ENCODE measurements at regions not wholly inside any gene's neighbourhood (a gene's known extent, or its start where the extent isn't known, plus 50 kb on each side); places are given as distances from the start of the nearest gene placed in this dataset.
"Not testable (repeated sequence)": the region's sequence is repeated elsewhere in the genome, so short reads cannot be mapped to it uniquely, and the experiment has no call there.

- Histone ChIP-seq H3K36me3 (ENCODE audit: insufficient read depth, low read length) (no peaks in the 10 kb centered on the region), H3K4me1 (ENCODE audit: insufficient read depth, low read length) (no peaks in the 10 kb centered on the region), H3K9ac (ENCODE audit: low read length) (no peak overlapping the region), H3K9me3 (ENCODE audit: low read length) (no peaks in the 10 kb centered on the region), H3K27ac (ENCODE audit: low read depth, low read length) (no peak overlapping the region), H3K27me3 (ENCODE audit: control insufficient read depth in 1 of 2, insufficient read depth in 2 of 2, low read length in 2 of 2) (no peaks in the 10 kb centered on the region), H3K4me3 (ENCODE audit: low read depth in 1 of 2, low read length in 2 of 2) (no peak overlapping the region)
Measured at GRCh38 chr10:109317746-109318366, 605.5 kb downstream of the XPNPEP1 start.

GRCh38 chr10:109314016-109314415, 609.3 kb downstream of the XPNPEP1 start:
- not testable (repeated sequence) for H3K4me1 ChIP-seq (ENCODE audit: insufficient read depth, low read length)

GRCh38 chr10:109312555-109312954, 610.8 kb downstream of the XPNPEP1 start:
- H3K4me3 ChIP-seq (ENCODE audit: low read depth in 1 of 2, low read length in 2 of 2); H3K4me1 ChIP-seq (ENCODE audit: insufficient read depth, low read length); H3K27ac ChIP-seq (ENCODE audit: low read depth, low read length); H3K9me3 ChIP-seq (ENCODE audit: low read length); H3K9ac ChIP-seq (ENCODE audit: low read length); H3K36me3 ChIP-seq (ENCODE audit: insufficient read depth, low read length); H3K27me3 ChIP-seq (ENCODE audit: control insufficient read depth in 1 of 2, insufficient read depth in 2 of 2, low read length in 2 of 2): not testable (repeated sequence)

More at GRCh38 chr10:109314016-109314415, 609.3 kb downstream of the XPNPEP1 start:
- H3K36me3 ChIP-seq (ENCODE audit: insufficient read depth, low read length); H3K9ac ChIP-seq (ENCODE audit: low read length); H3K4me3 ChIP-seq (ENCODE audit: low read depth in 1 of 2, low read length in 2 of 2); H3K27me3 ChIP-seq (ENCODE audit: control insufficient read depth in 1 of 2, insufficient read depth in 2 of 2, low read length in 2 of 2); H3K9me3 ChIP-seq (ENCODE audit: low read length); H3K27ac ChIP-seq (ENCODE audit: low read depth, low read length): not testable (repeated sequence)

GRCh38 chr10:109308971-109309370, 614.3 kb downstream of the XPNPEP1 start:
- H3K27me3 ChIP-seq (ENCODE audit: control insufficient read depth in 1 of 2, insufficient read depth in 2 of 2, low read length in 2 of 2) = no peaks in the 10 kb centered on the region
- H3K4me3 ChIP-seq (ENCODE audit: low read depth in 1 of 2, low read length in 2 of 2) = no peak overlapping the region
- H3K9me3 ChIP-seq (ENCODE audit: low read length) = no peaks in the 10 kb centered on the region
- H3K27ac ChIP-seq (ENCODE audit: low read depth, low read length) = no peak overlapping the region
- H3K9ac ChIP-seq (ENCODE audit: low read length) = no peak overlapping the region
- H3K4me1 ChIP-seq (ENCODE audit: insufficient read depth, low read length) = peaks cover 18% of the 10 kb centered on the region
- no peaks in the 10 kb centered on the region for H3K36me3 ChIP-seq (ENCODE audit: insufficient read depth, low read length)

- peaks cover 18% of the 10 kb centered on the region for H3K4me1 ChIP-seq (ENCODE audit: insufficient read depth, low read length)
- H3K9me3 ChIP-seq (ENCODE audit: low read length); H3K36me3 ChIP-seq (ENCODE audit: insufficient read depth, low read length); H3K9ac ChIP-seq (ENCODE audit: low read length); H3K27ac ChIP-seq (ENCODE audit: low read depth, low read length); H3K27me3 ChIP-seq (ENCODE audit: control insufficient read depth in 1 of 2, insufficient read depth in 2 of 2, low read length in 2 of 2); H3K4me3 ChIP-seq (ENCODE audit: low read depth in 1 of 2, low read length in 2 of 2): not testable (repeated sequence)
Measured at GRCh38 chr10:109307102-109307501, 616.2 kb downstream of the XPNPEP1 start.

- no peak overlapping the region for H3K4me3 ChIP-seq (ENCODE audit: low read depth in 1 of 2, low read length in 2 of 2)
- no peaks in the 10 kb centered on the region for H3K27me3 ChIP-seq (ENCODE audit: control insufficient read depth in 1 of 2, insufficient read depth in 2 of 2, low read length in 2 of 2)
- H3K9ac ChIP-seq (ENCODE audit: low read length) = no peak overlapping the region
- no peaks in the 10 kb centered on the region for H3K9me3 ChIP-seq (ENCODE audit: low read length)
- H3K36me3 ChIP-seq (ENCODE audit: insufficient read depth, low read length) = no peaks in the 10 kb centered on the region
- H3K27ac ChIP-seq (ENCODE audit: low read depth, low read length) = no peak overlapping the region
- peaks cover 18% of the 10 kb centered on the region for H3K4me1 ChIP-seq (ENCODE audit: insufficient read depth, low read length)
Measured at GRCh38 chr10:109306698-109307097, 616.6 kb downstream of the XPNPEP1 start.

- Histone ChIP-seq H3K27ac (ENCODE audit: low read depth, low read length) (no peak overlapping the region), H3K9me3 (ENCODE audit: low read length) (no peaks in the 10 kb centered on the region), H3K4me3 (ENCODE audit: low read depth in 1 of 2, low read length in 2 of 2) (no peak overlapping the region), H3K36me3 (ENCODE audit: insufficient read depth, low read length) (no peaks in the 10 kb centered on the region), H3K27me3 (ENCODE audit: control insufficient read depth in 1 of 2, insufficient read depth in 2 of 2, low read length in 2 of 2) (no peaks in the 10 kb centered on the region), H3K4me1 (ENCODE audit: insufficient read depth, low read length) (peaks cover 20% of the 10 kb centered on the region), H3K9ac (ENCODE audit: low read length) (no peak overlapping the region)
Measured at GRCh38 chr10:109287858-109288257, 635.5 kb downstream of the XPNPEP1 start.

GRCh38 chr10:109282510-109282909, 640.8 kb downstream of the XPNPEP1 start:
- Histone ChIP-seq H3K27ac (ENCODE audit: low read depth, low read length) (no peak overlapping the region), H3K4me3 (ENCODE audit: low read depth in 1 of 2, low read length in 2 of 2) (no peak overlapping the region), H3K9me3 (ENCODE audit: low read length) (no peaks in the 10 kb centered on the region), H3K36me3 (ENCODE audit: insufficient read depth, low read length) (no peaks in the 10 kb centered on the region), H3K27me3 (ENCODE audit: control insufficient read depth in 1 of 2, insufficient read depth in 2 of 2, low read length in 2 of 2) (no peaks in the 10 kb centered on the region), H3K9ac (ENCODE audit: low read length) (no peak overlapping the region), H3K4me1 (ENCODE audit: insufficient read depth, low read length) (peaks cover 34% of the 10 kb centered on the region)

GRCh38 chr10:109281347-109281746, 642.0 kb downstream of the XPNPEP1 start:
- H3K27ac ChIP-seq (ENCODE audit: low read depth, low read length) = no peak overlapping the region
- H3K4me3 ChIP-seq (ENCODE audit: low read depth in 1 of 2, low read length in 2 of 2) = no peak overlapping the region
- peaks cover 35% of the 10 kb centered on the region for H3K4me1 ChIP-seq (ENCODE audit: insufficient read depth, low read length)
- H3K9me3 ChIP-seq (ENCODE audit: low read length) = no peaks in the 10 kb centered on the region
- H3K36me3 ChIP-seq (ENCODE audit: insufficient read depth, low read length) = no peaks in the 10 kb centered on the region
- no peak overlapping the region for H3K9ac ChIP-seq (ENCODE audit: low read length)
- no peaks in the 10 kb centered on the region for H3K27me3 ChIP-seq (ENCODE audit: control insufficient read depth in 1 of 2, insufficient read depth in 2 of 2, low read length in 2 of 2)

GRCh38 chr10:109280837-109281236, 642.5 kb downstream of the XPNPEP1 start:
- Histone ChIP-seq H3K4me1 (ENCODE audit: insufficient read depth, low read length) (peaks cover 38% of the 10 kb centered on the region), H3K9ac (ENCODE audit: low read length) (no peak overlapping the region), H3K27ac (ENCODE audit: low read depth, low read length) (no peak overlapping the region), H3K27me3 (ENCODE audit: control insufficient read depth in 1 of 2, insufficient read depth in 2 of 2, low read length in 2 of 2) (no peaks in the 10 kb centered on the region), H3K36me3 (ENCODE audit: insufficient read depth, low read length) (no peaks in the 10 kb centered on the region), H3K9me3 (ENCODE audit: low read length) (no peaks in the 10 kb centered on the region), H3K4me3 (ENCODE audit: low read depth in 1 of 2, low read length in 2 of 2) (no peak overlapping the region)

- H3K9ac ChIP-seq (ENCODE audit: low read length) = no peak overlapping the region
- no peak overlapping the region for H3K27ac ChIP-seq (ENCODE audit: low read depth, low read length)
- H3K4me1 ChIP-seq (ENCODE audit: insufficient read depth, low read length) = peaks cover 28% of the 10 kb centered on the region
- no peaks in the 10 kb centered on the region for H3K9me3 ChIP-seq (ENCODE audit: low read length)
- no peaks in the 10 kb centered on the region for H3K36me3 ChIP-seq (ENCODE audit: insufficient read depth, low read length)
- H3K27me3 ChIP-seq (ENCODE audit: control insufficient read depth in 1 of 2, insufficient read depth in 2 of 2, low read length in 2 of 2) = no peaks in the 10 kb centered on the region
- H3K4me3 ChIP-seq (ENCODE audit: low read depth in 1 of 2, low read length in 2 of 2) = no peak overlapping the region
Measured at GRCh38 chr10:109277456-109277855, 645.9 kb downstream of the XPNPEP1 start.

GRCh38 chr10:109275960-109276359, 647.4 kb downstream of the XPNPEP1 start:
- Histone ChIP-seq H3K36me3 (ENCODE audit: insufficient read depth, low read length) (no peaks in the 10 kb centered on the region), H3K9ac (ENCODE audit: low read length) (no peak overlapping the region), H3K27me3 (ENCODE audit: control insufficient read depth in 1 of 2, insufficient read depth in 2 of 2, low read length in 2 of 2) (no peaks in the 10 kb centered on the region), H3K27ac (ENCODE audit: low read depth, low read length) (no peak overlapping the region), H3K4me1 (ENCODE audit: insufficient read depth, low read length) (peaks cover 24% of the 10 kb centered on the region), H3K4me3 (ENCODE audit: low read depth in 1 of 2, low read length in 2 of 2) (no peak overlapping the region), H3K9me3 (ENCODE audit: low read length) (no peaks in the 10 kb centered on the region)

All from muscle layer of colon (tissue), 2 donors.